ENCODE measurements at regions not wholly inside any gene's neighbourhood (a gene's known extent, or its start where the extent isn't known, plus 50 kb on each side); places are given as distances from the start of the nearest gene placed in this dataset.
"Not testable (repeated sequence)": the region's sequence is repeated elsewhere in the genome, so short reads cannot be mapped to it uniquely, and the experiment has no call there.

- peak in 1 of 2 experiments; percentile 36 for DNase-seq
Observed at GRCh38 chr3:178352326-178353005, 183.8 kb upstream of the KCNMB2 start.

GRCh38 chr3:178353006-178353694, 183.1 kb upstream of the KCNMB2 start:
- DNase-seq: no peak

- no peak for DNase-seq
Observed at GRCh38 chr3:178359728-178360127, 176.5 kb upstream of the KCNMB2 start.

- not testable (repeated sequence) for DNase-seq
Observed at GRCh38 chr3:178363048-178363447, 173.2 kb upstream of the KCNMB2 start.

GRCh38 chr3:178367817-178368617, 168.2 kb upstream of the KCNMB2 start:
- DNase-seq: no peak

- no peak for DNase-seq
Observed at GRCh38 chr3:178369006-178369405, 167.2 kb upstream of the KCNMB2 start.

GRCh38 chr3:178369811-178370210, 166.4 kb upstream of the KCNMB2 start:
- no peak for DNase-seq

- DNase-seq: no peak
Observed at GRCh38 chr3:178370387-178370786, 165.8 kb upstream of the KCNMB2 start.

GRCh38 chr3:178381555-178381954, 154.7 kb upstream of the KCNMB2 start:
- DNase-seq: no peak

- no peak for DNase-seq
Observed at GRCh38 chr3:178381971-178382448, 154.2 kb upstream of the KCNMB2 start.

GRCh38 chr3:178382449-178383061, 153.7 kb upstream of the KCNMB2 start:
- no peak for DNase-seq

- no peak for DNase-seq
Observed at GRCh38 chr3:178384321-178385230, 151.7 kb upstream of the KCNMB2 start.

- peak in 1 of 2 experiments; percentile 16 for DNase-seq
Observed at GRCh38 chr3:178385280-178385952, 150.8 kb upstream of the KCNMB2 start.

- no peak for DNase-seq
Observed at GRCh38 chr3:178386401-178386800, 149.8 kb upstream of the KCNMB2 start.

GRCh38 chr3:178386880-178387279, 149.4 kb upstream of the KCNMB2 start:
- no peak for DNase-seq

- no peak for DNase-seq
Observed at GRCh38 chr3:178388473-178388872, 147.8 kb upstream of the KCNMB2 start.

- no peak for DNase-seq
Observed at GRCh38 chr3:178389258-178389657, 147.0 kb upstream of the KCNMB2 start.

- DNase-seq: no peak
Observed at GRCh38 chr3:178392511-178392926, 143.7 kb upstream of the KCNMB2 start.

- DNase-seq: no peak
Observed at GRCh38 chr3:178393146-178393545, 143.1 kb upstream of the KCNMB2 start.

GRCh38 chr3:178393824-178394223, 142.4 kb upstream of the KCNMB2 start:
- DNase-seq: peak in 1 of 2 experiments; percentile 19

GRCh38 chr3:178396318-178396717, 139.9 kb upstream of the KCNMB2 start:
- no peak for DNase-seq

All from SW 1271 (cell line).